ENCODE measurements at regions not wholly inside any gene's neighbourhood (a gene's known extent, or its start where the extent isn't known, plus 50 kb on each side); places are given as distances from the start of the nearest gene placed in this dataset.

GRCh38 chr1:5812295-5812694 is 179.9 kb downstream of the NPHP4 start:
- DNase-seq, result no peak

- DNase-seq, result peak; percentile 34
These were observed 180.8 kb downstream of the NPHP4 start for GRCh38 chr1:5811419-5811818.

- no peak for DNase-seq
These were observed 181.5 kb downstream of the NPHP4 start for GRCh38 chr1:5810553-5811270.

GRCh38 chr1:5810131-5810530 is 182.1 kb downstream of the NPHP4 start:
- no peak for DNase-seq

- DNase-seq, result no peak
These were observed 182.9 kb downstream of the NPHP4 start for GRCh38 chr1:5809207-5809788.

- no peak for DNase-seq
These were observed 188.4 kb downstream of the NPHP4 start for GRCh38 chr1:5803851-5804250.

- DNase-seq, result no peak
These were observed 189.6 kb downstream of the NPHP4 start for GRCh38 chr1:5802606-5803005.

GRCh38 chr1:5798904-5799303 is 193.3 kb downstream of the NPHP4 start:
- no peak for DNase-seq

- DNase-seq, result no peak
These were observed 194.0 kb downstream of the NPHP4 start for GRCh38 chr1:5798151-5798730.

- DNase-seq, result no peak
These were observed 196.2 kb downstream of the NPHP4 start for GRCh38 chr1:5796028-5796427.

GRCh38 chr1:5794279-5794678 is 197.9 kb downstream of the NPHP4 start:
- DNase-seq, result no peak

- no peak for DNase-seq
These were observed 198.7 kb downstream of the NPHP4 start for GRCh38 chr1:5793516-5793915.

- no peak for DNase-seq
These were observed 211.1 kb downstream of the NPHP4 start for GRCh38 chr1:5781079-5781478.

GRCh38 chr1:5780324-5780716 is 211.9 kb downstream of the NPHP4 start:
- no peak for DNase-seq

GRCh38 chr1:5779608-5780323 is 212.5 kb downstream of the NPHP4 start:
- no peak for DNase-seq

- DNase-seq, result no peak
These were observed 216.1 kb downstream of the NPHP4 start for GRCh38 chr1:5776035-5776550.

- DNase-seq, result no peak
These were observed 218.2 kb downstream of the NPHP4 start for GRCh38 chr1:5774019-5774418.

GRCh38 chr1:5771788-5772187 is 220.4 kb downstream of the NPHP4 start:
- no peak for DNase-seq

GRCh38 chr1:5770981-5771765 is 221.1 kb downstream of the NPHP4 start:
- DNase-seq, result peak; percentile 19

- no peak for DNase-seq
These were observed 222.5 kb downstream of the NPHP4 start for GRCh38 chr1:5769760-5770159.

GRCh38 chr1:5769146-5769545 is 223.1 kb downstream of the NPHP4 start:
- DNase-seq, result no peak

- DNase-seq, result no peak
These were observed 224.2 kb downstream of the NPHP4 start for GRCh38 chr1:5768014-5768413.
